ENCODE measurements at regions not wholly inside any gene's neighbourhood (a gene's known extent, or its start where the extent isn't known, plus 50 kb on each side); places are given as distances from the start of the nearest gene placed in this dataset.

DNA sequence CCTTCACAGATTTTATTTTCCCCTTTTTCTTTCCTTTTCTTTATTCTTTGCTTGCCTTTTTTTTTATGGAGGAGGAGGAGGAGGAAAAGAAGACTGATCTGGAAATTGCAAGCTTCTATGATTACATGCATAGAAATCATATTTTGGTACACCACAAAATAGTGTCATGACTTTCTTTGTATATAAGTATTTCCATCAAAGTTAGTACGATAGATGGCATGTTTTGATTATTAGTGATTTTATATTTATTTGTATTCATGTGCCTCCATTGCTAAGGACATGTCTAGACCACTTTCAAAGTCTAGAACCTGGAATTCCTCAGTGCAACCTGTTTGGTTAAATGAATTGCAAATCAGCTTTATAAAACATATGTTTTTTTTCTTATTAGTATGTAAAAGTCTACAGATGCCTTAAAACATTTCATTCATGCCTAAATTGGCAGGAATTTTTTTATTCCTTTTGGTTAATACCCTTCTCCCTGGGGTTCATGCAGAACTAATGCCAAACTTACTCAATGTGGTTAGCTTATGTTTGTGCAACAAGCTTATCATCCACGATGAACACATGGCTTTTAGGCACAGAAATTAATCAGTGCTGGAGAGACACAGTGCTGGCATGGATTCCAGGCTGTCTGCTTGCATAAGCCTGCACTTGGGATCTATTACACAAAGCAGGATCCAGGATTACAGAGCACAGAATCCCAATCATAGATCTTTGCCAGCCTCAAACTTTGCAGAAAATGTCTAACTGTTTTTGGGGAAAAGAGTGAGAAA, 213.1 kb downstream of the CHRM2 start:
- Mint-ChIP-seq H3K9me3 (peaks cover 0 to 11% (median 3%) of the 10 kb centered on the region in 7 donors), H3K27ac (no peak overlapping the region), H3K27me3 (ENCODE audit: low read depth in 3 of 3) (no peaks in the 10 kb centered on the region), H3K36me3 (no peaks in the 10 kb centered on the region), H3K4me1 (no peaks in the 10 kb centered on the region), H3K4me3 (no peak overlapping the region)
- no peaks in the 10 kb centered on the region for H3K9me3 ChIP-seq (replicated peaks in 1 of 2; ENCODE audit: control insufficient read depth in 1 of 2, insufficient read depth in 1 of 2, low read length in 2 of 2)
- TF ChIP-seq, protein P1, sequence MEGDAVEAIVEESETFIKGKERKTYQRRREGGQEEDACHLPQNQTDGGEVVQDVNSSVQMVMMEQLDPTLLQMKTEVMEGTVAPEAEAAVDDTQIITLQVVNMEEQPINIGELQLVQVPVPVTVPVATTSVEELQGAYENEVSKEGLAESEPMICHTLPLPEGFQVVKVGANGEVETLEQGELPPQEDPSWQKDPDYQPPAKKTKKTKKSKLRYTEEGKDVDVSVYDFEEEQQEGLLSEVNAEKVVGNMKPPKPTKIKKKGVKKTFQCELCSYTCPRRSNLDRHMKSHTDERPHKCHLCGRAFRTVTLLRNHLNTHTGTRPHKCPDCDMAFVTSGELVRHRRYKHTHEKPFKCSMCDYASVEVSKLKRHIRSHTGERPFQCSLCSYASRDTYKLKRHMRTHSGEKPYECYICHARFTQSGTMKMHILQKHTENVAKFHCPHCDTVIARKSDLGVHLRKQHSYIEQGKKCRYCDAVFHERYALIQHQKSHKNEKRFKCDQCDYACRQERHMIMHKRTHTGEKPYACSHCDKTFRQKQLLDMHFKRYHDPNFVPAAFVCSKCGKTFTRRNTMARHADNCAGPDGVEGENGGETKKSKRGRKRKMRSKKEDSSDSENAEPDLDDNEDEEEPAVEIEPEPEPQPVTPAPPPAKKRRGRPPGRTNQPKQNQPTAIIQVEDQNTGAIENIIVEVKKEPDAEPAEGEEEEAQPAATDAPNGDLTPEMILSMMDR (IDR thresholded peaks at IDR 0.05) = no peak
- WGBS (ENCODE audit: insufficient coverage) = 83% methylated on average over 1 of the region's 2 CpGs
- H3K4me2 ChIP-seq (replicated peaks; ENCODE audit: extremely low read depth, low read length, poor library complexity, severe bottlenecking) = no peak overlapping the region
- no peaks in the 10 kb centered on the region for H3K4me1 ChIP-seq (ENCODE audit: control insufficient read depth in 1 of 2, insufficient read depth in 2 of 2, low read length in 2 of 2)
- H3K36me3 ChIP-seq (replicated peaks in 1 of 2; ENCODE audit: control insufficient read depth in 1 of 2, insufficient read depth in 2 of 2, low read length in 2 of 2) = no peaks in the 10 kb centered on the region
- H3K4me3 ChIP-seq (replicated peaks in 1 of 3; ENCODE audit: low read depth in 2 of 3, low read length in 3 of 3) = no peak overlapping the region
- H4K20me1 ChIP-seq (ENCODE audit: insufficient read depth, low read length) = no peaks in the 10 kb centered on the region
- H3K27me3 ChIP-seq (ENCODE audit: control insufficient read depth in 2 of 2, insufficient read depth in 2 of 2, low read length in 2 of 2) = no peaks in the 10 kb centered on the region
- H3K9ac ChIP-seq (ENCODE audit: insufficient read depth, low read length, poor library complexity, severe bottlenecking) = no peak overlapping the region
- H2AFZ ChIP-seq (ENCODE audit: insufficient read depth, low read depth, low read length, poor library complexity, severe bottlenecking) = no peak overlapping the region
- DNase-seq = no peak
- intact Hi-C loops (cut with micrococcal nuclease) = no loop called here
- no peaks in the 10 kb centered on the region for H3K79me2 ChIP-seq (ENCODE audit: insufficient read depth, low read length)
- no peak overlapping the region for H3K27ac ChIP-seq (ENCODE audit: low read depth in 1 of 2, low read length in 2 of 2)

DNA sequence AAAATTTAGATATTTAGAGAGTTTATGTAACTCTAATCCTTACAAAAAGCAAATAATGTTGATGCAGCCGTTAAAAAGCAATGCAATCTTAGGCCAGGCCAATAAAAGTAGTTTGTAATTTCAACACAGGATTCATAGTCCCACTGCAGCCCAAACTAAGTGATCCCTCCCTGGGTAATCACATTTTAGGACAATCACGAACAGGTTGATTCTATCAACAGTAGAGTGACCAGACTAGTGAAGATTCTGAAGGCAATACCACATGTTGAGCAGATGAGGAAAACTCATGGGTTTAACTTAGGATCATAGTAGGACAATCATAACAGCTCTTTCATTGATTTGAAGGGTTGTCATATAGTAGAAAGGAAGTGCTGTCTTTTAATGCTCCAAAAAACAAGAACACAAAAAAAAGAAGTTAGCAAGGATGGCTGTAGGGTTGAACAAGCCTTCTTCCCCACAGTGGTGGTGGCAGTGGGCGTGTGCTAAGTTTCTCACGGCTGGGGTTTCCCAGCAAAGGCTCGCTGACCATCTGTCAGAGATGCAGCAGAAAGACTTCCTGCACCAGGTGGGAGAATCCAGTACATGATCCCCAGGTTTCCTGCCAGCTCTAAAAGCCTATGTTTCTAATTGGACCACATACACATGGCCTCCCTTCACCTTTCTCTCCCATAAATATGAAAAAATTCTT, 212.2 kb downstream of the CHRM2 start:
- no peak overlapping the region for H3K27ac Mint-ChIP-seq
- H3K9me3 Mint-ChIP-seq = peaks cover 0 to 10% (median 3%) of the 10 kb centered on the region in 7 donors
- Histone ChIP-seq H3K9ac (ENCODE audit: insufficient read depth, low read length, poor library complexity, severe bottlenecking) (no peak overlapping the region), H2AFZ (ENCODE audit: insufficient read depth, low read depth, low read length, poor library complexity, severe bottlenecking) (no peak overlapping the region), H3K9me3 (replicated peaks in 1 of 2; ENCODE audit: control insufficient read depth in 1 of 2, insufficient read depth in 1 of 2, low read length in 2 of 2) (no peaks in the 10 kb centered on the region), H3K27me3 (ENCODE audit: control insufficient read depth in 2 of 2, insufficient read depth in 2 of 2, low read length in 2 of 2) (no peaks in the 10 kb centered on the region), H3K27ac (ENCODE audit: low read depth in 1 of 2, low read length in 2 of 2) (no peak overlapping the region), H3K4me1 (ENCODE audit: control insufficient read depth in 1 of 2, insufficient read depth in 2 of 2, low read length in 2 of 2) (no peaks in the 10 kb centered on the region), H3K4me2 (replicated peaks; ENCODE audit: extremely low read depth, low read length, poor library complexity, severe bottlenecking) (no peak overlapping the region), H3K36me3 (replicated peaks in 1 of 2; ENCODE audit: control insufficient read depth in 1 of 2, insufficient read depth in 2 of 2, low read length in 2 of 2) (no peaks in the 10 kb centered on the region), H3K4me3 (replicated peaks in 1 of 3; ENCODE audit: low read depth in 2 of 3, low read length in 3 of 3) (no peak overlapping the region), H4K20me1 (ENCODE audit: insufficient read depth, low read length) (no peaks in the 10 kb centered on the region), H3K79me2 (ENCODE audit: insufficient read depth, low read length) (no peaks in the 10 kb centered on the region)
- 57% methylated on average over 4 of the region's 5 CpGs for WGBS (ENCODE audit: insufficient coverage)
- H3K27me3 Mint-ChIP-seq (ENCODE audit: low read depth in 3 of 3) = no peaks in the 10 kb centered on the region
- H3K36me3 Mint-ChIP-seq = no peaks in the 10 kb centered on the region
- intact Hi-C loops (cut with micrococcal nuclease) = no loop called here
- H3K4me3 Mint-ChIP-seq = no peak overlapping the region
- DNase-seq = no peak
- TF ChIP-seq, protein P1 (IDR thresholded peaks at IDR 0.05) = no peak
- H3K4me1 Mint-ChIP-seq = no peaks in the 10 kb centered on the region

Measured in CD14-positive monocyte (primary cell).